Central memory CD8-positive, alpha-beta T cell (primary cell): ENCODE measurements at regions not wholly inside any gene's neighbourhood (a gene's known extent, or its start where the extent isn't known, plus 50 kb on each side); places are given as distances from the start of the nearest gene placed in this dataset.

ENCODE experiments used
- ATAC-seq: fragments of 150-1000 bp; cut with Tn5 transposase; replicated peaks from 2 replicates; pipeline ENCODE4 v1.10.0; 2022; ENCODE audit warnings: mild to moderate bottlenecking, moderate FRiP score, moderate number of reproducible peaks; ENCODE audit not compliant: poor library complexity, severe bottlenecking; ENCODE audit errors: extremely low read depth
- DNase-seq, 2 donors: peaks; one replicate each; pipeline ENCODE4 v3.0.0; 2021; ENCODE audit warnings: low spot score in 2 of 2
- H3K27ac Mint-ChIP-seq: one replicate; pipeline ENCODE4 v1.8.0; 2022; ENCODE audit warnings: low read depth, mild to moderate bottlenecking, moderate library complexity, mixed read lengths
- H3K27me3 Mint-ChIP-seq: one replicate; pipeline ENCODE4 v1.8.0; 2022; ENCODE audit warnings: mixed read lengths
- H3K36me3 Mint-ChIP-seq: one replicate; pipeline ENCODE4 v1.8.0; 2022; ENCODE audit warnings: mild to moderate bottlenecking, moderate library complexity, mixed read lengths; ENCODE audit not compliant: insufficient read depth
- H3K4me1 Mint-ChIP-seq: one replicate; pipeline ENCODE4 v1.8.0; 2022; ENCODE audit warnings: mixed read lengths
- H3K4me3 Mint-ChIP-seq: one replicate; pipeline ENCODE4 v1.8.0; 2022; ENCODE audit warnings: mild to moderate bottlenecking, moderate library complexity, mixed read lengths
- H3K9me3 Mint-ChIP-seq: one replicate; pipeline ENCODE4 v1.8.0; 2022; ENCODE audit warnings: mixed read lengths

DNA sequence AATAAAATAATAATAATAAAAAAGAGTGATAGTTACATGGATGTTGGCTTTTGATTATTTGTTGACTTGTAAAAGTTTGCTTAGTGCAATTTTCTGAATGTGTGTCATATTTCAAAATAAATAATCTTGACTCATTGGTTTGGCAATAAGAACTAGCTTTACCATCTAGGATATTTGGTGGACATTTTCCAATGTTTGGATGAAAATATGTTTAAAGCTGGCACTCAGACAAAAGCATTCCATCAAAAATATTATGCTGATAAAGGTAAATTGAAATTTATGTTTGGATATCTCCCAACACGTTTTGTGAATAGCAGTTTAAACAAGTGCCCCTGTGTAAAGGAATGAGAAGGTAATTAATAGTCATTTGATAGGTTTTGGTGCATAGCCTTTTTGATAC lies 62.5 kb upstream of the KCNMA1 start:
- ATAC-seq (no peak), DNase-seq (no peak)
- Mint-ChIP-seq H3K27ac (no peak overlapping the region), H3K4me1 (no peaks in the 10 kb centered on the region), H3K36me3 (no peaks in the 10 kb centered on the region), H3K4me3 (no peak overlapping the region), H3K9me3 (no peaks in the 10 kb centered on the region), H3K27me3 (peaks cover 39% of the 10 kb centered on the region)

DNA sequence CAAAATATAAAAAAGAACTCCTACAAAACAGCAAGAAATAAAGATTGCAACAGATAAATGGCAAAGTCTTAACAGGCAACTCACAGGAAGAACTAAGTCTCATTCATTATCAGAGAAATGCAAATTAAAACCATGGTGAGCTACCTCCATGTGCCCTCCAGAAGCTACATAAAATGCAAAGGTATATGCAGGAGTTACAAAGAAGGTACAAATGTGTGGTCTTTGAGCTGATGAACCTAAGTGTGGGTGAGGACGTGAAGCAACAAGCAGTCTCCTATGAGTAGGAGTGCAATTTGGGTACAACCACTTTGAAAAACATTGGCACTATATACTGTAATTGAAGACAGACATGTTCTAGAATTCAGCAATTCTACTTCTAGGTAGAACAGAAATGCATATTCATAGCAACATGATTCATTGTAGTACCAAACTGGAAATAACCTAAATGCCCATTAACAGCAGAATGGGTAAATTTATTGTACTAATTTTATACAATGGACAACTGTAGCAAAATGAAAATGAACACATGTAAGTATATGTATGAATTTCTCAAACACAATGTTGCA lies 61.6 kb upstream of the KCNMA1 start:
- H3K4me1 Mint-ChIP-seq = no peaks in the 10 kb centered on the region
- no peaks in the 10 kb centered on the region for H3K9me3 Mint-ChIP-seq
- H3K36me3 Mint-ChIP-seq = no peaks in the 10 kb centered on the region
- H3K27ac Mint-ChIP-seq = no peak overlapping the region
- DNase-seq (no peak), ATAC-seq (no peak)
- no peak overlapping the region for H3K4me3 Mint-ChIP-seq
- peaks cover 37% of the 10 kb centered on the region for H3K27me3 Mint-ChIP-seq

DNA sequence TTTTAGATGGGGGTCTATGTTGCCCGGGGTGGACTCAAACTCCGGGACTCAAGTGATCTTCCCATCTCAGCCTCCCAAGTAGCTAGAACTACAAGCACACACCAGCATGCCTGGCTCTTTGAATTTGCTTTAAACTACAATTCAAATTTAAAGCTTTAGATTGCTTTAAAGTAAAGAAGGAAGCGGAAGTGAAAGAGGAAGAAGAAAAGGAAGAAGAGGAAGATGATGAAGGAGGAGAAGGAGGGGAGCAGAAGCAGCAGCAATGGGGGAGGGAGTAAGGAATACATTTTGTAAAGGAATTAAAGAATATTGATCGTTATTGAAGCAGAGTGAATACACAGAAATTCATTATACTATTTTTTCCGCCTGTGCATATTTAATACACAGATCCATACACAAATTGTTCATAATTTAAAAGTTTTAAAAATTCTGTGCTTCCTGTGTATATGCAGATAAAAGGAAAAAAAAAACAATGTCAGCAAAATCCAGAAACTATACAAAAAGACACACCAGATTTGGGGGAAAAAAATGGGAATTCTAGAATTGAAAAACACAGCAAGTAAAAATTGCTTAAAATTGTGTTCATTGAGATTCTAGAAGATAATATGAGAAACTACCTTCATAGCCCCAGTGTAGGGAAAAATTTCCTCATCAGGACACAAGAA lies 60.8 kb upstream of the KCNMA1 start:
- H3K27me3 Mint-ChIP-seq = peaks cover 37% of the 10 kb centered on the region
- no peaks in the 10 kb centered on the region for H3K36me3 Mint-ChIP-seq
- DNase-seq = no peak
- H3K4me3 Mint-ChIP-seq = no peak overlapping the region
- H3K4me1 Mint-ChIP-seq = no peaks in the 10 kb centered on the region
- ATAC-seq = no peak
- H3K9me3 Mint-ChIP-seq = no peaks in the 10 kb centered on the region
- H3K27ac Mint-ChIP-seq = no peak overlapping the region

DNA sequence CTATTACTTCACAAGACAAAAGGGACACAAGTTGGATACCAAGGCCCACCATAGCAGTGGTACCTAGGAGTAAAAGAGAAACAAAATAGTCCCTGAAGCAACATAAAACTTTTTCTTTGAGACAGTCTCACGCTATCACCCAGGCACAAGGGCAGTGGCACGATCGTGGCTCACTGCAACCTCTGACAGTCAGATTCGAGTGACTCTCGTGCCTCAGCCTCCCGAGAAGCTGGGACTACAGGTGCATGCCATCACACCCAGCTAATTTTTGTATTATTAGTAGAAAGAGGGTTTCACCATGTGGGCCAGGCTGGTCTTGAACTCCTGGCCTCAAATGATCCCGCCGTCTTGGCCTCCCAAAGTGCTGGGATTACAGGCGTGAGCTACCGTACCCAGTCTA lies 59.0 kb upstream of the KCNMA1 start:
- no peak for ATAC-seq
- Mint-ChIP-seq H3K27me3 (peaks cover 45% of the 10 kb centered on the region), H3K27ac (no peak overlapping the region), H3K4me3 (no peak overlapping the region), H3K9me3 (no peaks in the 10 kb centered on the region), H3K4me1 (no peaks in the 10 kb centered on the region), H3K36me3 (no peaks in the 10 kb centered on the region)
- DNase-seq = no peak

DNA sequence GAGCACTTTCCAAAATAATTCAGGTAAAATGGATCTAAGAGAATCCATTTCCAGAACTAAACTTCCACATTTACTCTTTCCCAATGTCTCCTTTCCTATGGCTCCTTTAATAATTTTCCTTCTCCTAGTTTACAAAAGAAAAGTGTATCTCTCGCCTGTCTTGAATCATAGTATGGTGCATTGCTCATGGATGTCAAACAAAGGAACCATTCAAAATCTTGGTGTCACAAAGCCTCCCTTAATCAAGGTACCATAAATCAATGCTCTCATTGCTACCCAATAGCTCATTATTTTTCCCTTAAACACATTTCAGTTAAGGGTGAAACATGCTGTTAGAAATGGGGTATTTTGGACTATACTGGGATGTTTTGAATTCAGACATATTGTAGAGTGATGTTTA lies 57.6 kb upstream of the KCNMA1 start:
- H3K9me3 Mint-ChIP-seq = no peaks in the 10 kb centered on the region
- no peak overlapping the region for H3K27ac Mint-ChIP-seq
- DNase-seq (no peak), ATAC-seq (no peak)
- H3K4me1 Mint-ChIP-seq = no peaks in the 10 kb centered on the region
- no peak overlapping the region for H3K4me3 Mint-ChIP-seq
- peaks cover 59% of the 10 kb centered on the region for H3K27me3 Mint-ChIP-seq
- no peaks in the 10 kb centered on the region for H3K36me3 Mint-ChIP-seq

DNA sequence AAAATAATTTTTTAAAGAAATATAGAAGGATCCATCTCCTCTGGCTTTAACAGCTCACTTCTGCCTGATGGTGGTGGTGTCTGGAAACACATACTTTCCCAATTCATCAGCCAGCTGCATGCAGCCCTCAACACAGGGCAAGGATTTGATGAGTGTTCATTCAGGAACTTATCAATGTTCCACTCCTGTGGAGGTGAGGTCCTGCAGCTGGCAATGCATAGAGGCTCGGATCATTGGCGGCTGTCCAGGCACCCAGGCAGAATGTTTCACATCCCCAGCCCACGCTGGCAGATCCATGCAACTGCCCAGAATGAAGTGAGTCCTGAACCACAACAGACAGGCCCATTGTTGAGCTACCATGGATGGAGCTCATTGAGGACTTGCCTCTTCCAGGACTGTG lies 55.2 kb upstream of the KCNMA1 start:
- H3K9me3 Mint-ChIP-seq = no peaks in the 10 kb centered on the region
- no peak for ATAC-seq
- H3K4me3 Mint-ChIP-seq = no peak overlapping the region
- no peaks in the 10 kb centered on the region for H3K36me3 Mint-ChIP-seq
- no peaks in the 10 kb centered on the region for H3K4me1 Mint-ChIP-seq
- H3K27ac Mint-ChIP-seq = no peak overlapping the region
- no peak for DNase-seq
- peaks cover 56% of the 10 kb centered on the region for H3K27me3 Mint-ChIP-seq

DNA sequence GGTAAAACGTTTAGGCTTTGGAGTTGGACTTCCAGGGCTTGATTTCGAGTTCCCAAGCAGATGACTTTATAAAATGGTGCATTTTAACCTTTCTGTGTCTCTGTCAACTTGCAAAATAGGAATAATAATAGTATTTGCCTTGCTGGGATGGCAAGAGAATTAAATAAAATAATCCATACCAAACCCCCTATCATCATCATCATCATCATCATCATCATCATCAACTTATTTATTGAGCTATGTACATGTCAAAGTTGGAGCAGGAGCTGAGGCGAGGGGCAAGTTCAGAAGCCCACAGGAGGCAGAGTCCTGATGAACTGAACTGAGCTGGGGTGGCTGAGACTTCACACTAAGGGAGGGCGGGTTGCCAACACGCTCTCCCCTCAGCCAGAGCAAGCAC lies 51.7 kb upstream of the KCNMA1 start:
- ATAC-seq (no peak), DNase-seq (no peak)
- Mint-ChIP-seq H3K27ac (no peak overlapping the region), H3K36me3 (no peaks in the 10 kb centered on the region), H3K27me3 (peaks cover 76% of the 10 kb centered on the region), H3K9me3 (no peaks in the 10 kb centered on the region), H3K4me1 (no peaks in the 10 kb centered on the region), H3K4me3 (no peak overlapping the region)

DNA sequence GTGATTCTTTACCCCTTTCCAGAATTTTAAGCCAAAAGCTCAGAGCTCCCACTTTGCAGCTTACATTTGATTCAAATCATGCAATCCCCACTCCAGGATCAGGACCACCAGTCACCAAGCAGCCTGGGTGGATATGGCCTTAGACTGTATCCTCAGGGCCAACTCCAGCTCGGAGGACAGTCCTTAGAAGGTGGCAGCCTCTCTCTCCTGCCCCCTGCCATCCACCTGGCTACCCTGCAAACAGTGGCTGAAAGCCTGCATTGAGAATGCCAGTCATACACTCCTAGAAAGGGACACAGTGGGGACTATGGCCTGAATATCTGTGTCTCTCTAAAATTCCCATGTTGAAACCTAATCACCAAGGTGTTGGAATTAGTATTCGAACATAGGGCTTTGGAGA lies 50.0 kb upstream of the KCNMA1 start:
- Mint-ChIP-seq H3K27ac (no peak overlapping the region), H3K4me1 (no peaks in the 10 kb centered on the region), H3K36me3 (no peaks in the 10 kb centered on the region), H3K27me3 (peaks cover 93% of the 10 kb centered on the region), H3K9me3 (no peaks in the 10 kb centered on the region), H3K4me3 (no peak overlapping the region)
- ATAC-seq = no peak
- no peak for DNase-seq
